C4-2B (cell line): ENCODE measurements at regions not wholly inside any gene's neighbourhood (a gene's known extent, or its start where the extent isn't known, plus 50 kb on each side); places are given as distances from the start of the nearest gene placed in this dataset.

Source experiments
- CTCF ChIP-seq: fragments of 450-650 bp; conservative IDR thresholded peaks from 2 replicates; pipeline ENCODE4 v1.5.1; 2017; ENCODE audit warnings: mild to moderate bottlenecking
- ZFX ChIP-seq: fragments of 450-650 bp; IDR thresholded peaks from 2 replicates; pipeline ENCODE4 v1.6.1; 2017

DNA sequence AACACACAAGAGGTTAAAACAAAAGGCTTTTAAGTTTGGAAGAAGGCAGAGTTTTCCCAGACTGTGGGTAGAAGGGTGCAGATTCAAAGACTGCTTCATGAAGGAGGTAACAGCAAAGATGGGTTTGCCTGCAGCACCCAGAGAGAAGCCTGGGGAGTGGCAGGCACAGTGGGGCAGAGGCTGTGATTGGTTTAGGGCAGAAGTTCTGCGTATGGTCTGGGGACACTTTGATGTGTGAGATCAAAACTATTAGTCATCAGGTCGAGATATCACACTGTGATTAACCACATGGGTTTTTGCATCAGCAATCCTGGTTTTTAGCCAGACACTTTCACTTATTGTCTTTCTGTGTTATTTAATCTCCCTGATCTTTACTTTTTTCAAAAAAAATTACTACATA lies 188.8 kb upstream of the GLRA1 start:
- TF ChIP-seq CTCF: no peak
- no peak for TF ChIP-seq ZFX
